B cell (primary cell): ENCODE measurements at regions not wholly inside any gene's neighbourhood (a gene's known extent, or its start where the extent isn't known, plus 50 kb on each side); places are given as distances from the start of the nearest gene placed in this dataset.

Experiments
- ATAC-seq: fragments of 200-7000 bp; cut with Tn5 transposase; one replicate; pipeline ENCODE4 v1.10.0; 2021; ENCODE audit warnings: low read depth, mild to moderate bottlenecking, moderate number of reproducible peaks, moderate library complexity
- CTCF ChIA-PET: fragments of 350-600 bp; sonication (Branson Sonifier 250); formaldehyde crosslinking; loops from one replicate; lab custom pipeline; 2021; ENCODE audit warnings: antibody characterized with exemption, inconsistent platforms; lab: Charles Lee
- POLR2A ChIA-PET: fragments of 350-600 bp; sonication (Branson Sonifier 250); formaldehyde crosslinking; loops from one replicate; lab custom pipeline; 2021; ENCODE audit warnings: antibody characterized with exemption; lab: Charles Lee
- DNase-seq: peaks from one replicate; pipeline ENCODE4 v3.0.0; 2013
- H2AFZ ChIP-seq: 2 replicates; pipeline ENCODE4 v1.6.1; 2012; ENCODE audit warnings: mild to moderate bottlenecking, low read depth, low read length; ENCODE audit not compliant: insufficient read depth, poor library complexity, severe bottlenecking
- H3K27ac ChIP-seq, 2 donors: 1 replicate in 1 of 2; 2 replicates in 1 of 2; pipeline ENCODE4 v1.5.1; 2012 to 2013; ENCODE audit warnings: low read length in 2 of 2, mild to moderate bottlenecking in 2 of 2, moderate library complexity in 1 of 2
- H3K27me3 ChIP-seq, 4 experiments: fragments of 200-600 bp in 1 of 4; sonication (generic) in 1 of 4; replicated peaks in 1 of 4; 1 replicate in 2 of 4; 2 replicates in 2 of 4; pipeline versions ENCODE4 v1.6.1 to v1.7.0; 2013 to 2016; ENCODE audit warnings: low read length in 3 of 4, mild to moderate bottlenecking in 2 of 4, mixed read lengths in 1 of 4, moderate library complexity in 1 of 4; ENCODE audit not compliant: insufficient read depth in 4 of 4, control insufficient read depth in 3 of 4; ENCODE audit errors: control extremely low read depth in 1 of 4
- H3K36me3 ChIP-seq, 2 experiments: replicated peaks in 1 of 2; 1 replicate in 1 of 2; 2 replicates in 1 of 2; pipeline versions ENCODE4 v1.6.1 to v1.7.1; 2013; ENCODE audit warnings: low read length in 1 of 2; ENCODE audit not compliant: insufficient read depth in 2 of 2, control insufficient read depth in 1 of 2; ENCODE audit errors: control extremely low read depth in 1 of 2, extremely low read depth in 1 of 2
- H3K4me1 ChIP-seq, 2 donors: fragments of 200-600 bp in 1 of 2; sonication (generic) in 1 of 2; 1 replicate in 1 of 2; 2 replicates in 1 of 2; pipeline versions ENCODE4 v1.5.1 to v1.6.1; 2013 to 2017; ENCODE audit warnings: low read length in 2 of 2; ENCODE audit not compliant: control insufficient read depth in 2 of 2, insufficient read depth in 2 of 2
- H3K4me2 ChIP-seq: replicated peaks from 2 replicates; pipeline ENCODE3; 2012; ENCODE audit warnings: mild to moderate bottlenecking, low read depth, low read length; ENCODE audit not compliant: poor library complexity, severe bottlenecking
- H3K4me3 ChIP-seq, 5 experiments: fragments of 200-600 bp in 1 of 5; sonication (generic) in 1 of 5; 1 replicate in 3 of 5; 2 replicates in 2 of 5; pipeline versions ENCODE4 v1.5.1 to v1.7.0; 2011 to 2016; ENCODE audit warnings: low read length in 4 of 5, mild to moderate bottlenecking in 4 of 5, low read depth in 2 of 5, control low read depth in 1 of 5, moderate library complexity in 1 of 5; ENCODE audit not compliant: insufficient read depth in 1 of 5; ENCODE audit errors: control extremely low read depth in 1 of 5, extremely low read depth in 1 of 5
- H3K79me2 ChIP-seq: fragments of 200-600 bp; sonication (generic); one replicate; pipeline ENCODE4 v1.6.0; 2016; ENCODE audit warnings: low read length; ENCODE audit not compliant: control insufficient read depth, insufficient read depth
- H3K9ac ChIP-seq: fragments of 200-600 bp; sonication (generic); 2 replicates; pipeline ENCODE4 v1.6.1; 2017; ENCODE audit warnings: mild to moderate bottlenecking, low read length, moderate library complexity
- H3K9me3 ChIP-seq, 3 donors: one replicate each; pipeline versions ENCODE4 v1.6.1 to v1.7.1; 2013; ENCODE audit warnings: low read length in 2 of 3; ENCODE audit not compliant: control insufficient read depth in 2 of 3, insufficient read depth in 1 of 3; ENCODE audit errors: control extremely low read depth in 1 of 3
- H4K20me1 ChIP-seq: 2 replicates; pipeline ENCODE4 v1.6.0; 2012; ENCODE audit warnings: mild to moderate bottlenecking, low read length; ENCODE audit not compliant: insufficient read depth, control insufficient read depth, poor library complexity, severe bottlenecking
- H3K27ac Mint-ChIP-seq: one replicate; pipeline ENCODE4 v1.8.0; 2021; ENCODE audit warnings: mixed read lengths
- H3K27me3 Mint-ChIP-seq: one replicate; pipeline ENCODE4 v1.8.0; 2021; ENCODE audit warnings: mixed read lengths
- H3K4me1 Mint-ChIP-seq: one replicate; pipeline ENCODE4 v1.8.0; 2021; ENCODE audit warnings: mixed read lengths
- H3K4me3 Mint-ChIP-seq: one replicate; pipeline ENCODE4 v1.8.0; 2021; ENCODE audit warnings: mixed read lengths
- H3K9me3 Mint-ChIP-seq: one replicate; pipeline ENCODE4 v1.8.0; 2022; ENCODE audit warnings: mixed read lengths; ENCODE audit not compliant: insufficient read depth
- CTCF ChIP-seq: fragments of 200-600 bp; IDR thresholded peaks from one replicate; pipeline ENCODE4 v1.8.0; 2022; ENCODE audit warnings: antibody characterized with exemption, mild to moderate bottlenecking
- EZH2 ChIP-seq: IDR thresholded peaks from 2 replicates; pipeline ENCODE4 v1.6.1; 2012; ENCODE audit warnings: borderline replicate concordance, low read depth, mild to moderate bottlenecking, moderate library complexity, low read length; ENCODE audit not compliant: insufficient read depth, poor library complexity, severe bottlenecking
- WGBS: methylation state at CpG from one replicate; pipeline ENCODE4 v1.1.5; 2013; ENCODE audit warnings: missing lambda C conversion rate; ENCODE audit not compliant: insufficient coverage; 5-methylcytosine and 5-hydroxymethylcytosine counted together
- intact Hi-C: fragments of 100-400 bp; cut with micrococcal nuclease; formaldehyde crosslinking; loops from one replicate; pipeline ENCODE4 v1.10.0; 2022

GRCh38 chr13:76638882-76639281 lies 247.3 kb downstream of the KCTD12 start:
- Histone ChIP-seq H3K79me2 (no peaks in the 10 kb centered on the region), H3K4me3 (no peak overlapping the region), H3K4me2 (no peak overlapping the region), H3K9me3 (no peaks in the 10 kb centered on the region), H3K36me3 (no peaks in the 10 kb centered on the region), H4K20me1 (no peaks in the 10 kb centered on the region), H3K27me3 (no peaks in the 10 kb centered on the region), H3K4me1 (no peaks in the 10 kb centered on the region), H3K9ac (no peak overlapping the region), H2AFZ (no peak overlapping the region), H3K27ac (no peak overlapping the region)
- no peaks in the 10 kb centered on the region for H3K9me3 Mint-ChIP-seq
- DNase-seq (no peak), ATAC-seq (no peak)
- no CpG with 5 or more reads among the region's 3 CpGs for WGBS
- TF ChIP-seq CTCF, result no peak
- TF ChIP-seq EZH2, result no peak
- H3K4me3 Mint-ChIP-seq, result no peak overlapping the region
- H3K4me1 Mint-ChIP-seq, result no peaks in the 10 kb centered on the region
- H3K27me3 Mint-ChIP-seq, result peaks cover 4% of the 10 kb centered on the region
- intact Hi-C loops, result no loop called here
- H3K27ac Mint-ChIP-seq, result no peak overlapping the region
- POLR2A ChIA-PET, result no interaction called here
- CTCF ChIA-PET, result no interaction called here

- no peaks in the 10 kb centered on the region for H3K36me3 ChIP-seq
- intact Hi-C loops, result no loop called here
- Mint-ChIP-seq H3K4me1 (no peaks in the 10 kb centered on the region), H3K27ac (no peak overlapping the region), H3K4me3 (no peak overlapping the region), H3K27me3 (peaks cover 4% of the 10 kb centered on the region), H3K9me3 (no peaks in the 10 kb centered on the region)
- CTCF ChIA-PET, result no interaction called here
- POLR2A ChIA-PET, result no interaction called here
- no peak overlapping the region for H3K4me3 ChIP-seq
- ATAC-seq, result no peak
- WGBS, result no CpG with 5 or more reads among the region's 3 CpGs
- H4K20me1 ChIP-seq, result no peaks in the 10 kb centered on the region
- no peak overlapping the region for H2AFZ ChIP-seq
- no peak overlapping the region for H3K27ac ChIP-seq
- H3K9ac ChIP-seq, result no peak overlapping the region
- H3K4me2 ChIP-seq, result no peak overlapping the region
- no peak for DNase-seq
- no peaks in the 10 kb centered on the region for H3K79me2 ChIP-seq
- H3K4me1 ChIP-seq, result no peaks in the 10 kb centered on the region
- H3K27me3 ChIP-seq, result no peaks in the 10 kb centered on the region
- TF ChIP-seq EZH2, result no peak
- no peak for TF ChIP-seq CTCF
- H3K9me3 ChIP-seq, result no peaks in the 10 kb centered on the region
Measured at GRCh38 chr13:76638181-76638580, 248.0 kb downstream of the KCTD12 start.
